ENCODE measurements at regions not wholly inside any gene's neighbourhood (a gene's known extent, or its start where the extent isn't known, plus 50 kb on each side); places are given as distances from the start of the nearest gene placed in this dataset.

DNA sequence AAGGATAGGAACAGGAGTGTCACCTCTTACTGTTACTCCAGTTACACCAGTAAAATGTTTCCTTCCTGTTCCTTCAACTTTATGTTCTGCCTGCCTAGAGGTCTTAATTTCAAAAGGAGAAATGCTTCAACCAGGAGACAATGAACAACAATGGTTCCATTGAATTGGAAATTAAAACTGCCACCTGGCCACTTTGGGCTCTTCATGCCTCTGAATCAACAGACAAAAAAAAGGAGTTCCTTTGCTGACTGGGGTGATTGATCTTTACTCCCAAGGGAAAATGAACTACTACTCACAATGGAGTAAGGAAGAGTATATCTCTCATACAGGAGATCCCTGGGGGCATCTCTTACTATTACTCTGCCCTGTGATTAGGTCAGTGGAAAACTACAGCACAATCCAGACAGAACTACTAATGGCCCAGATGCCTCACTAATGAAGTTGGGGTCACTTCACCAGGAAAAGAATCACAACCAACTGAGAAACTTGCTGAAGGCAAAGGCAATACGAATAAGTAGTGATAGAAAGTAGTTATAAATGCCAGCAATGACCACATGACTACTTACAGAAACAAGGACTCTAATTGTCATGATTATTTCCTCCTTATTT lies 76.6 kb upstream of the PRDX6 start:
- DNase-seq (ENCODE audit: low read depth), result no peak

DNA sequence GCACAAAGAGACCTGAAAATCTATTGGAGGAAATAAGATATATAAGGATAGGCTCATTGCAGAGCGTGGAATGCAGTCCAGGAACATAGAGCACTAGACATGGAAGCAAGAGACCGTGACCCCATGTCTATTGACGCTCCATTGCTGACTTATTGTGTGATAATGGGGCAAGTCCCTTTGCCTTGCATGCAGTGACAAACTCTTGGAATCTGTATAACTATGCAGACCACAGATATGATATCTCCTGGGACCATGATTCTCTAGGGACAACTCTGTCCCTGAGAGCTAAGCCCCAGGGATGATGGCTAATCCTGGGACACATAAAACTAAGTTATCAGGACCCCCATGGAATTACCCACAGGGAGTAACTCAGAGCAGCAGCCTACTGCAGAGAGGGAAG lies 73.1 kb upstream of the PRDX6 start:
- DNase-seq (ENCODE audit: low read depth), result no peak

DNA sequence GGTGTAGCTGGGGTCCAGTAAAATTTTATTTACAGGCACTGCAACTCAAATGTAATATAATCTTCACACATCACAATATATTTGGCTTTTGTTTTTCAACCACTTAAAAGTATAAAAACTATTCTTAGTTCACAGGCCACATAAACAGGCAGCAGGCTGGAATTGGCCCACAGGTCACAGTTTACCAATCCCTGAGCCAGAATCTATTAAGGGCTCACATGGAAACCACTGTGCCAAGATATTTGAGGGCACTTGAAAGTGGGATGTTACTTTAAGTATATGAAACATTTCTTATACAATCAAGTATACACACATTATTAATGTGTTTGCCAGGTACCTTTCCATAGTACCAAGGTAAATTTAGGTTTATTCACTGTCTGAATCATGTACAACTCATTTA lies 71.9 kb upstream of the PRDX6 start:
- no peak for DNase-seq (ENCODE audit: low read depth)

- no peak for DNase-seq (ENCODE audit: low read depth)
Measured at GRCh38 chr1:173405834-173406233, 71.3 kb upstream of the PRDX6 start.

DNA sequence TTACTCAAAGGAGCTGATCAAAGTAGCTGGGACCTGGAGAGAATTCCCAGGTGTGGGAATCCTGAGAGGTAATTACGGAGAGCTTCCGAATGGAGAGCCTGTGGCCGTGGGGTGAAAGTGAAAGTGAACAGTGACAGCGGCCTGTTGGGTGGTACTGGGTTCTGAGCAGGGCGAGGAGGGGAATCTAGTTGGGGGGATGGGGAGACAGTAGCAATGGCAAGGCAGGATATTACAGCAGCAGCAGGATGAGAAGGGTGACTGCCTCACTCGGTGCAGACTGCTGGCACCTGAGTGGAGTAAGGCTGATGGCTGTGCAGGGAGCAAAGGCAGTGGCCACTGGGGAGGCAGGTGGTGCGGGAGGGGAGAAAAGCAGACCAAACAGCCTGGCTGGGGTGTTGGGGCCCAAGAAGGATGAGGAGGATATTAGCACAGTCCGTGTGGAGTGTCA lies 70.3 kb upstream of the PRDX6 start:
- DNase-seq (ENCODE audit: low read depth), result no peak

DNA sequence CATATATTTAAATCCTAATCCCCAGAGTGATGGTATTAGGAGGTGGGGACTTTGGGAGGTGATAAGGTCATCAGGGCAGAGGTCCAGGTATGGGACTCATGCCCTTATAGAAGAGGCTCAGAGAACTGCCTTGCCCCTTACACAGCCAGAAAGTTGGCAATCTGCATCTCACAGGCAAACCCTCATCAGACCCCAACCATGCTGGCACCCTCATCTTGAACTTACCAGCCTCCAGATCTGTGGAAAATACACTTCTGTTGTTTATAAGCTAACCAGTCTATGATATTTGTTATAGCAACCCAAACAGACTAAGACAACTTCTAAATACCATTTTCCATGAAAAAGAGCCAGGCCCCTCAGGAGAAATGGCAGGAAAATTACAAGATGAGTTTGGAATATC lies 69.3 kb upstream of the PRDX6 start:
- DNase-seq (ENCODE audit: low read depth), result no peak

GRCh38 chr1:173408886-173409285 lies 68.2 kb upstream of the PRDX6 start:
- no peak for DNase-seq (ENCODE audit: low read depth)

GRCh38 chr1:173409613-173410012 lies 67.5 kb upstream of the PRDX6 start:
- no peak for DNase-seq (ENCODE audit: low read depth)

- no peak for DNase-seq (ENCODE audit: low read depth)
Measured at GRCh38 chr1:173410133-173410793, 66.9 kb upstream of the PRDX6 start.

GRCh38 chr1:173410794-173411236 lies 66.3 kb upstream of the PRDX6 start:
- no peak for DNase-seq (ENCODE audit: low read depth)

- no peak for DNase-seq (ENCODE audit: low read depth)
Measured at GRCh38 chr1:173411835-173412742, 65.0 kb upstream of the PRDX6 start.

DNA sequence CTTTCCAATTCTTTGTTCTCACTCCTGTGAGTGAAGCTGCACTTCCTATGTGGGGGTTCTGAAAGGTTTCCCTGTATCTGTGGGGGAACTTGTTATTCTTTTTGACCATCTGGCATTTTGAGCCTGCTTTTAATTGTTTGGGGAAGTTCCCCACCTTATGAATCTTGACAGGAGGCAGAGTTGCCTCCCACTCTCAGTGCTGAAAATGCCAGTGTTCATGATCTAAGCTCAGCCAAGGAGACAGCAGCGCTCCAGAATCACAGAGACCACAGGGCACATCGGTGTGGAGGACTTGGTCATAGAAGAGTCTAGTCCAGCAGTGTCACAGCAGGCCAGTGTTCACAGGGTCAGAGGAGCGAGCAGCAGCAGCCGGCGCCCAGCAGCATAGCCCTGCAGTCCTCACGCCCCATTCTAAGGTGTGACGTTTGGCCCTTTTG lies 63.8 kb upstream of the PRDX6 start:
- DNase-seq (ENCODE audit: low read depth), result no peak

DNA sequence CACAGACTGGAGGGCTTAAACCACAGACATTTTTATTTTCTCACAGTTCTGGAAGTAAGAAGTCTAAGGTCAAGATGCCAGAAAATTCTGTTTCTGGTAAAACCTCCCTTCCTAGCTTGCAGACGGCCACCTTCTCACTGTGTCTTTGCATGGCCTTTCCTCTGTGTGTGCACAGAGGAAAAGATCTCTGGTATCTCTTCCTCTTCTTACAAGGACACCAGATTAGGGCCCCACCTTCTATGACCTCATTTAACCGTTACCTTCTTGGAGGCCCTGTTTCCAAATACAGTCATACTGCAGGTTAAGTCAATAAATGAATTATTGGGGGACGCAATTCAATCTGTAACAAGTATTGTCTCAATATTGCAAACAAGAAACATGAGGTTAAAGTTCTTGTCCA lies 63.0 kb upstream of the PRDX6 start:
- DNase-seq (ENCODE audit: low read depth), result no peak

GRCh38 chr1:173414539-173415226 lies 62.5 kb upstream of the PRDX6 start:
- DNase-seq (ENCODE audit: low read depth), result no peak

DNA sequence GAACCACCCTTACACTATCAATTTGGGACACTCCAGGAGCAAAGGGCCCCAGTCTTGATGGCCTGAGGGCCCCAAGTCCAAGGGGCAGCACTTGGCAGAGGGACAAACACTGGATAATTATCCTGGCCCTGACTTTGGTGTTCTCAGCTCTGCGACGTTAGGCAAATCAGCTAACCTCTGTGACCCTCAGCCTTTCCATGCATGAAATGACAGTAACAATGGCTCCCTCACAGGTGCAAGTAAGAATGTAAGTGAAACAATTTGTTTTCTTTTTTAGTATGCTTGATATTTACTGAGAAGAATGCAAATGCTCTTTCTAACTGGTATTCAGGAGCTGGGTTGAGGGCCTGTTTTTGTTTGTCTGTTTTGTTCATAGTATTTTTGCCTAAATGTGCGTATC lies 61.6 kb upstream of the PRDX6 start:
- no peak for DNase-seq (ENCODE audit: low read depth)

GRCh38 chr1:173415905-173416450 lies 61.2 kb upstream of the PRDX6 start:
- no peak for DNase-seq (ENCODE audit: low read depth)

GRCh38 chr1:173417563-173417962 lies 59.6 kb upstream of the PRDX6 start:
- no peak for DNase-seq (ENCODE audit: low read depth)

DNA sequence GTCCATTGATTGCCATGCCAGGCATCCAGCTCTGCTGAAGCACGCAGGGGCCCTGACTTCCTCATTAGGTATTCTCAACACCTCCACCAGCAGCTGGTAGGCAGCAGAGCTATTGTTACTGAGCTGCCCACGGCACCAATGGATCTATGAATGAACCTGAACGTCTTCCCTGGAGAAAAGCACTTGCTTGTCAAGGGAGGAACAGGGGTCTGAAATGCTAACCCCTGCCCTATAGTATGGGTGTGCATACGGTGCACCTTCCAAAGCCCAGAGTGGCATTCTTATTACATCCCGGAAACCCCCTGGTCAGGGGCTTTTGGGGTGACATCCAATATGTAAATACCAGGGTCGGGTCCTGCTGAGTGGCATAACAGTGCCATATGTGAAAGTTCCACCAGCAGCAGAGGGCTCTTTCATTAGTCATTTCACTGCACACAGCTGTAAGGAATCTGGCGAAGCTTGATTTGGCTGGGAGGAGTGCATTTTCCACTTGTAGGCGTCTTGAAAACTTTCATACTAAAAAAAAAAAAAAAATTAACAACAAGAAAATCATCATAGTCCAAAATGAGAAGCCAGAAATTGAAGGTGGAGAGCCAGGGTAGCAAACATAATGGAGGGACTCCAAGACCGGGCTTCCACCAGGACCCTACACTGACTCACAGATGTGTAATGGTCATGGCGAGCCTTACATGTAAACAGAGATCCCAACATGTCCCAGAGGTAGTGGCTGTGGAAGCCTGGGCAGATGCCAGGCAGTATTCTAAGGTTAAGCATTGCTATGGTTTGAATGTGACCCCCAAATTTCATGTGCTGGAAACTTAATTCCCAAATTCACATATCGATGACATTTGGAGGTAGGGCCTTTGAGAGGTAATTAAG lies 58.8 kb upstream of the PRDX6 start:
- DNase-seq (ENCODE audit: low read depth), result no peak

DNA sequence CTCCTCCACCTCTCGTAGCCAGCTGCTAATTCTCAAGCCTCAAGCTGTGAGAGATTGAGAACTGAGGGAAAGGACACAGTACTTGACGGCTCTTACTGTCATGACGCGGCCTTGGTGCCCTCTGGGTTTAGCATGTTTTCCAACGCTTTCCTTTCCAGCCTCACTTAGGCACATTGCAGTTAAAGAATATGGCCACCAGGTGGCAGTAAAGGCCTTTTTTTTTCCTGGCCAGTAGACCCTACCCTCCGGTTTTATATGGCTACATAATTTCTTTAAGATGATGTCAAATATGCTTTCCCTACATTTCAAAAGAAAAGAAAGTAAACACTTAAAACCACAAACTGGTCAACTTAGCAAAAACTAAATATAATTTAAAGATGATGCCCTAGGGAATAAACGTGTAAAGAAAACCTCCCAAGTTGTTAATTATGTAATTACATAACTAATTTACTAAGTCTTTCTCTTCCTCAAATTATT lies 56.8 kb upstream of the PRDX6 start:
- peak; percentile 73 for DNase-seq (ENCODE audit: low read depth)

GRCh38 chr1:173421286-173421685 lies 55.8 kb upstream of the PRDX6 start:
- DNase-seq (ENCODE audit: low read depth), result no peak

DNA sequence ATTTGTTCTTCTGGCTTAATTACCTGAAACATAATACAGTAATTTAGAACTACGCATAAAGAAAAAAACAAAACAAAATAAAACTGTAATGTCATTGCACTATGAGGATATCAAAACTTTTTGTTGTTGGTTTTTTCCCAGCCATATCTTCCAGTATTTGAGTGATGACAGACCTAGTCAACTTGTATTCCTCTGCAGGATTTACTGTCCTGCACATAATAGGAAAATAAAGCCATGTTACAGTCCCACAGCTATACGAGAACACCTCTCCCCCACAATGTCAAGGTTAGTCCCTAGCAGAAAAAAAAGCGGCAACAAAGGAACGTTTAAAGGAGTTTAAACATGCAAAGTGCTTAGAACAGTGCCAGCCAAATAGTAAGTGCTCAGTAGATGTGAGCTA lies 55.3 kb upstream of the PRDX6 start:
- DNase-seq (ENCODE audit: low read depth), result no peak

Measured in forelimb muscle (tissue), 1 donor.